ENCODE measurements at regions not wholly inside any gene's neighbourhood (a gene's known extent, or its start where the extent isn't known, plus 50 kb on each side); places are given as distances from the start of the nearest gene placed in this dataset.

GRCh38 chr7:1357601-1358271 is 101.5 kb downstream of the MICALL2 start:
- TF ChIP-seq CTCF (conservative IDR thresholded peaks at IDR 0.05; ENCODE audit: low read length): no peak
- no peak for TF ChIP-seq EZH2phosphoT487 (IDR thresholded peaks at IDR 0.05; ENCODE audit: borderline replicate concordance, low read depth, low read length)
